Midbrain (tissue), 1 donor: ENCODE measurements at regions not wholly inside any gene's neighbourhood (a gene's known extent, or its start where the extent isn't known, plus 50 kb on each side); places are given as distances from the start of the nearest gene placed in this dataset.

Source experiments
- DNase-seq: peaks from one replicate; lab custom pipeline; 2025; lab: John Stamatoyannopoulos, UW

DNA sequence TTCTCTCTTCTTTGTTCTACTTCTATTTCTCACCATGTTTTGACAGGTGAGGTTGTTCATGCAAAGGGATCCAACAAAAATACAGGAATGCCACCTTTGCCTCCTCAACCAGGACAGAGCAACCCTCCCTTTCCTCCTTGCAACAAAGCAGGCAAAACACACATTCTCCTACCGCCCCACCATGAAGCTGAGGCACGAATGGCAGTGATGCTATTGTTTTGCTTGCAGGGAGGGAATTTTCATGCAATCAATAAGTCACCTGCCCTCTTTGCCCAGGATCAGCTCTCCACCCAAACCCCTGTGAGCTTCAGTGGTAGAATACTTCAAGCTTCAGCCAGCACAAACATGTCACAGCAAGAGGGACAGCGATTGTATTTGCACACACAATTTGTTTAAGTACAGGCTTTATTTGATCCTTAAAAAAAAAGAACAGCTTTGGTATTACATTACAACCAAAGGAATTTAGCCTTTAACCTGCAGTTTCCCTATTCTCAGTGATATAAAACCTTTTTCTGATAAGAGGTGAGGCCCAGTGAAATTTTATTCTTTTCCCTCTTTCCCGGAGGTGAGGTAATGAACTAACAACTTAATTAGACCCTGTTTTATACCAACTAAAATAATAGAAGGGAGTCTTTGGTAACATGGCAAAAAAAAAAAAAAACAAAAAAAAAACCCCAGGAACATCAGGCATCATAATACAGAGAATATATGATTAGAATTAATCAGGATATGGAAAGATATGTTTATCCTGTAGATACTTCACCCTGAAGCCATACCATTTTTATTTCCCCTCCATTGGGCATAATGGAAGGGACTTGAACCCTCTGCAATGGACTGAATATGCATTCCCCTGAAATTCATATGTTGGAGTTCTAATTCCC, 87.0 kb upstream of the EEA1 start:
- DNase-seq = no peak

DNA sequence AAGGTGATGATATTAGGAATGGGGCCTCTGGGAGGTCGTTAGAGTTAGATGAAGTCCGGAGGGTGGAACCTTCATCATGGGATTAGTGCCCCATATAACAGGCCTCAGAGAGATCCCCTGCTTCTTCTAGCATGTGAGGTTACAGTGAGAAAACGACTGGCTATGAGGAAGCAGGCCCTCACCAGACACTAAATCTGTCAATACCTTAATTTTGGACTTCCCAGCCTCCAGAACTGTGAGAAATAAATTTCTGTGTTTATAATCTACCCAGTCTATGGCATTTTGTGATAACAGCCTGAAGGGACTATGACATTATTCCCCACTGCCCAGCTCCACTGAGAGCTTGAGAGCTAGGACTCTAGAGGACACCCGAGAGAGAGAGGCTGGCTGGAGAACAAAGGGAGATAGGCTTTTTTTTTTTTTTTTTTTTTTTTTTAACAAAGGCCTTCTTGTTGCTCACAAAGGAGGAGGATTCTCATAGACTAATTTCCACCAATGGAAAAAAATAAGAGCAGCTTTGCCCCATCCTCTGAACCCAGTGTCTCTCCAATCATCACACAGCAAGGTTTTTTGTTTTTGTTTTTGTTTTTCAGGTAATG, 87.8 kb upstream of the EEA1 start:
- DNase-seq = peak; percentile 52

DNA sequence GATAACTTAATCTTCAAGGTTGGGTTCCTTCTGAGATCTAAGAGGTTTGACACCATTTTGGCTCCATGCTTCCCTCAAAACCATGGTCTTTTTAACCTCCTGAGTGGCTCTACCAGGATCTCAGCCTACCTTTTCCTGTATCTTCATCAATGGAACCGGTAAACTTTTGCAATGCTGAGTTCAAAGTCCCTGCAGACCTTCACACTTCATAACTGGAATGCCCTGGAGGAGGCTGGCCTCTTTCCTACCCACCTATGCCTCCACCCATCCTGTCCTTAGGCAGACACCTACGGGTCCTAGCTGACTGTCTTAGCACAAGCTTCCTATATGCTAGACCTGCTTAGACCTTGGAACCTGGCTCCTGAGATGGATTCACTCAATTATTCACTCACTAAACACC, 89.5 kb upstream of the EEA1 start:
- DNase-seq = no peak

DNA sequence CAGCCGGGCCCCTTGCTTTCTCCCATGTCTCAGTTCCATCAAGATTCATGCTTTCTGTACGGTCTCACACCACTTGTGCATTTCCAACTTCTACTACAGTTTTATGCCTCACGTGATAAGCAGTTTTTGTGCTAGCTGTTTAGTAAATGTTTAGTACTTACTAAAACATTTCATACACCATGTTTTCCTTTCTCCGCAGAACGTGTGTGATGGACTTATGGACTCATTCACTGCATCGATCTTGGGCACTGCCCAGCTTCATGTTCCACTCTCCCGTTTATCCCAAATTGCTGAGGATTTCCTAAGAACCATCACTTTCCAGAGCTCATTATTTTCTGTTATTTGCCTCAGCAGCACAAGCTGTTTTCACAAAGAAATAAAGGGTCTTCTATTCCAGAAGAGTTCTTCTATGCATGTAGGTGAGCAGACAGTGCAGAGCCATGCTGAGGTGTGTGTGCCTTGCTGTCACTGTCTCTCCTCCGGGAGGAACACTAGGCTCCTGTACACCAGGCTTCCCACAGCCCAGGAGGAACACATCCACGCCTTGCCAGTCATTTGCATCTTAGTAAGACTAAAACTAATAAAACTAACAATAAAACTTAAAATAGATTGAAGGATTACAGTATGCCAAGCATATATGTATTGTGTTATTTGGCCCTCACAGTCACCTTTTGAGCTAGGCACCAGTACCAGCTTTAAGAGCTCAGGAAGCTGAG, 90.3 kb upstream of the EEA1 start:
- DNase-seq = no peak

DNA sequence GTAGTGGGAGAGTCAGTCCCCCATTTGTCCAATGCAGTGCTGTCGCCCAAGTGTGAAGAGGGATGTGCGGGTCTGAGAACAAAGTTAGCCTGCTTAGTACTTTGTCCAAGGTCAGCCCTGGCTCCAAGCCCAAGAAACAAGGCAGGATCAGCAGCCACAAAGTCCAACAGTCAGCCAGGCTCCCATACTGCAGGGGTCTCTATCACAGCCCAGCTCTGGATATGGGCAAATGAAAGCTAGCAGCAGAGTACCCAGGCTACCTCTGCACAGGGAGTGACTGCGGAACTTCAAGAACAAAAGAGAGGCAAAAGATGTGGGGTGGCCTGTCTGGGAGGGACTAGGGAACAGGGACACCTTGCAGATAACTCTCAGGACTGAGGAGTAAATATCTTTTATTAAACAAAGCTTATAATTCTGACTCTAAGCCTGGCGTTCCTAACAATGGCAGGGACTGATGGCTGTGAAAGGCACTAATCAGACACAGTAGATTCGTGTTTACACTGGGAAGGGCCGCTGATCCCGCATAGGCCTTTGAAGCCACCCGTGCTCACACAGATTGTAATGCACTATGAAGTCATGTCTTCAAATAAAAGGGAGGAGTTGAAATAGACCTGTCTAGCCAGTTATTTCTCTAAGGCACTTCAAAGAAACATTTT, 91.0 kb upstream of the EEA1 start:
- no peak for DNase-seq

DNA sequence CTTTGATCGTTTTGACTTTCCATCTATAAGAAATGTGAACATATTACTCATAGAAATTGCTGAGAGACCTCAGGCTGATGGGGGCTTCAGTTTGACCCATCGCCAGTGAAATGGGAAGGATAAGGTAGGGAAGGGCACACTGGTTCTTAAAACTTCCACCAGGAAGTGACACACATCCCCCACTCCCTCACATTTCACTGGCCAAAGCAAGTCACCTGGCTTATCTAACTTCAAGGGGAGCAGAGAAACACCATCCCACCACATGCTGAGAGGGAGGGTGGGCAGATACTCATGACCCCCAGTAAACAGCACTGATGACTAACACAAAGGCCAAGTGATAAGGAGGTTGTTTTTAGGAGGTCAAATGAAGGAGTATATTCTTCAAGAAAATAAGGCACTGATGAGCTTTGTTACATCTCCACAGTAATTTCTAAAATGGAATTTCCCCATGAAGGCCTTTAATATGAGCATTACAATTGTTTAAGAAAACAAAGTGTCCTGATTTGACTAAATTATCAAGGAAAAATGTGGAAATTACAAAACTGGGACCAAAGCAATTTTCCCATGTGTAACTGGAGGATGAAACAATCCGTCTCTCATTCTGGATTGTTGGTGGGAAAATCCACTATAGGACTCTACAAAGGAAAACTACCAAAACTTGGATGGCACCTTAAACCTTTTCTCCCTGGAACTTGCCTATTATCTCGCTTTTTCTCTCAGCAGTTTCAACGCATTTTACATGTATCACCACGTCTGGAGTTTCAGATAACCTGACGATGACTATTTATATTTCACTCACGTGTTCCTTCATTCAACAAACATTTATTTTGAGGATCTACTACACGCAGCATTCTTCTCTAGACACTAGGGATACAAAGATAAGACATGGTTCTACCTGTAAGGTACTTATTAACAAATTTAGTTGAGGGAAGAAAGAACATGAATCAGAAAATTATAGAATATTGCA, 91.8 kb upstream of the EEA1 start:
- no peak for DNase-seq

DNA sequence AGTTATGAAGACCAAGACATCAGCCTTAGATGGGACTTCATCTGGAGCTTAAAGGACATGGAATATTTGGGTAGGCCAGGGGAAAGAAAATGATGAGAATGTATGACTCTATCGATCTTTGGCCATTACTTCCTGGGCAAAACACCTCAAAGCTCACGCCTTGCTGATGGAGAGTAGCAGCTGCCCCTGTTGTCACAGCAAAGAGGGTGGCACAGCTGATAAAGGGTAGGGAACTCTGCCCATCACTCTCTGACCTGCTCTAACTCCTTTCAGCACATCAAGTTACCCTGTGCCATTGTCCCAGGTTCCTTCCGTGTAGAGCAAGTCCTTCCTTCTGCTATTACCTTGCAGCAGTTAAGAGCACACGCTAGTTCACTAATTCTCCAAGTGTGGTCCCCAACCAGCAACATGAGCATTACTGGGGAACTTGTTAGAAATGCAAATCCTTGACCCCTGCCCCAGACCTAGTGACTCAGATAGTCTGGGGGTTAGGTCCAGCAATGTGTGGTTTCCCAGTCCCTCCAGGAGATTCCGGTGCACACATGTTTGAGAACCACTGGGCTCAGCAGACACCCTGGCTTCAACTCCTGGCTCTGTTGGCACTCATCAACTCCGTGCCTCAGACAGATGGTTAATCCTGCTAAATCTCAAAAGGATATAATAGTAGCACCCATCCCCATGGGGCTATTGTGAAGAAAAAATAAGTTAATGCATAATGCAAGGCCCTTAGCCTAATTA, 93.7 kb upstream of the EEA1 start:
- no peak for DNase-seq

DNA sequence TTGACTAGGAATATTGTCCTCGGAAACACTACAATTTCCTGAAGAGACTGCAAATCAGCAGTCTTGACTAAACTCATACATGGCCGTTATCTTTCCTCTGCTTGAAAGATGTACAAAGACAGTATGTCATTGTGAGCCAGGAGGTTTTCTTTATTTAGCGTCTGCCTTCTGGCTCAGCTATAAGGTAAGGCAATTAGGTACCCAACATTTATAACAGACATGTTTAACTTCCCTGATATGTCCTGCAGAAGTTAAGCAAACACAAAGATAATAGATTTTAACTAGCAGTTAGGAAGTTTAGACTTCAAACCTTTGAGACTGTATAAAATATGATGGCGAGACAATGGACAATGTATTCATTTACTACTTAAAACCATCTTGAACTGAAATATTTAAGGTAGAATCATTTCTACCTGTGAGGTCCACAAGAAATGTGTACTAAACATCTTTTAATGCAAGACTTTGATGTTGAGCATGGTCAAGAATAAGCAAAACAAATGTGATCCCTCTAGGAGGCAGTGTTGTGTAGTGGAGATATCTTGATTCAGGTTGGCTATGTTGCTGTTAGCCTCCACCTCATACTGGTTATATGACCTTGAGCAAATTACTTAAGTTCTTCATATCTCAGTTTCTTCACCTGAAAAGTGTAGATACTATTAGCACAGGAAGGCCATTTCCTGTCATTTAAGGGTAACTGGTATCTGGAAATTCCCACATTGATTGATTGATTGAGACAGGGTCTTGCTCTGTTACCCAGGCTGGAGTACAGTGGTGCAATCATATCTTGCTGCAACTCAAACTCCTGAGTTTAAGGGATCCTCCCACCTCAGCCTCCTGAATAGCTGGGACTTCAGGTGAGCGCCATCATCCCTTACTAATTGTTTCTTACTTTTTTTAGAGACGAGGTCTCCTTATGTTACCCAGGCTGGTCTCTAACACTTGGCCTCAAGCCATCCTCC, 96.3 kb upstream of the EEA1 start:
- no peak for DNase-seq

DNA sequence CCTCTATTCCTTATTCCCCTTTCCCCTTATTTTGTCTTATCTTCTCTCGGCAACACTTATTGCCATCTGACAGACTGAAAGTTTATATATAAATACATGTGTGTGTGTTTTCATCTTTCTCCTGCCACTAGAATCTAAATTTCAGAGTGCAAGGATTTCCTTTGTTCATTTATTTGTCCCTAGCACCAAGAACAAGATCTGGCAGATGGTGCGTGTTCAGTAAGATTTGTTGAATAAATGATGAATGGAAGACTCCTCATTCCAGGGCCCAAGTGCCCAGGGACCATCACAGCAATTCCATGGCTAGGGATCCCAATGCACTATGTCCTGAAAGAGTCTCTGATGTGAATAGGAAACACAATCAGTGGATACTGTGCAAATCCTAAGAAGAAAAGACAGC, 97.9 kb upstream of the EEA1 start:
- no peak for DNase-seq

DNA sequence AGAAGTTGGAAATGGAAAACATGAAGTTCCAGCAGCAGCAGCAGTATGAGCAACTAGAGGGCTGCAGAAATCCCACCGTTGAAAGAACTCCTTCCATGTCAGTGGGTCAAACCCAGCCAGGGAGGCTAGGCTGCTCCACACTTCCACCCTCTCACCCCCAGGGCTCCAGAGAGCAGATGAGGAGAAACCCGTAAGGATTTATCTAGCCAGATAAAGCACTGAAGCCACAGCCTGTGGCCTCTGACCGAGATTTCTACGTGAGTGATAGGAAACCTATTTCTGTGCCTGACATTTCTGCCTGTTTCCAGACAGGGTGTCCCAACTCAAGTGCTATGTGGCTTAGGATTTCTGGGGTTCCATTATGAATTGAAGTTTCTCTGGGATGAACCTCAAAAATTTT, 100.0 kb upstream of the EEA1 start:
- no peak for DNase-seq

DNA sequence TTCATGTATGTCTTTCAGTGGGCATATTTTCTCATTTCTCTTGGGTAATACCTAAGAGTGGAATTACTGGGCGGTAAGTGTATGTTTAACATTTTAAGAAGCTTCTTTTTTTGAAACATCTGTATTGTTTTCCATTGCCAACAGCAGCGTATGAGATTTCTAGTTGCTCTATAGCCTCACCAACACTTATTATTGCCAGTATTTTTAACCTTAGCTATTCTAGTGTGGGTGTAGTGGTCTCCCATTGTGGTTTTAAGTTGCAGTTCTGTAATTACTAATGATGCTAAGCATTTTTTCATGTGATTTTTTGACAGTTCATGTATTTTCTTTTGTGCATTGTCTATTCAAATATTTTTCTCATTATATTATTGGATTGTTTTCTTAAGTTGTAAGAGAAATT, 101.9 kb upstream of the EEA1 start:
- DNase-seq = no peak

DNA sequence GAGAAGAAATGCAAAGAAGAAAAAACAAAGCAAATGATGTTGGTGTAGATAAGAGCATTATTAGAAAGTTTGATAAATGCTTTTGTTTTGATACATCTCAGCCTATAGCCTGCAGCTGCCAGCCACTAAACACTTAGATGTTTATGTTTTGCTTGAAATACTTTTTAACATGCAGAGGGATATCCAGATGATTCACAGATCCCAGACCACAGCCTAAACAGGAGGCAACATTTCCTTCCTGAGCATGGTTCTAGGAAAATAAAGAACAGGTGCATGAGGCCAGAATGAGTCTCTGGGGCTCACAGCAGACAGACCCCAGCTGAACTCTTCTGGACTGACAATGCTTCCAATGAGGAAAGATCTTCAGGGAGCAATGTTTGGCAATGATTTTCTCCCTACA, 103.7 kb upstream of the EEA1 start:
- DNase-seq = no peak

DNA sequence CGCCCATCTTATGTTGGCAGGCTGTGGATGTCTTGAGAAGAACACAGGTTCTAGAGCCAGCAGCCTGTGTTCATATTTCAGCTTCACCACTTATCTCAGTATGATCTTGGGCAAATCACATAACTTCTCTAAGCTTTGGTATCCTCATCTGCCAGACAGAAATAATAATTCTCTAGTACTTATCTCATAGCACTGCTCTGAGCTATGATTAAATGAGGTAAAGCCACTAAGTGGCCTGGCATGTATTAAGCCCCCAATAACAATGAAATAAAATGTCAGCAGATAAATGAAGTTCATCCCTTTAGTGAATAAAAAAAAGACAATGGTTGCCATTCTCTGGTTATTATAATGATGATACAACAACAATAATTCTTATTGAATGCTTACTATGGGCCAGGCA, 104.9 kb upstream of the EEA1 start:
- DNase-seq = no peak

DNA sequence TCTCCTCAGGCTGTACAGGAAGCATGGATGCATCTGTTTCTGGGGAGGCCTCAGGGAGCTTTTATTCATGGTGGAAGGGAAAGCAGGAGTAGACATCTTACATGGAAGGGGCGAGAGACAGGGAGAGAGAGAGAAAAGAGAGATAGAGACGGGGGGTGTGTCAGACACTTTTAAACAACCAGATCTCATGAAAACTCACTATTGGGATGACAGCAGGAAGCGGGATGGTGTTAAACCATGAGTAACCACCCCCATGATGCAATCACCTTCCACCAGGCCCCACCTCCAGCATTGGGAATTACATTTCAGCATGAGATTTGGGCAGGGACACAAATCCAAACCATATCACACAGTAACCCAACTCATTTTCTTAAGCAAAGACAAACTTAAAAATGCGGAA, 110.0 kb upstream of the EEA1 start:
- no peak for DNase-seq

DNA sequence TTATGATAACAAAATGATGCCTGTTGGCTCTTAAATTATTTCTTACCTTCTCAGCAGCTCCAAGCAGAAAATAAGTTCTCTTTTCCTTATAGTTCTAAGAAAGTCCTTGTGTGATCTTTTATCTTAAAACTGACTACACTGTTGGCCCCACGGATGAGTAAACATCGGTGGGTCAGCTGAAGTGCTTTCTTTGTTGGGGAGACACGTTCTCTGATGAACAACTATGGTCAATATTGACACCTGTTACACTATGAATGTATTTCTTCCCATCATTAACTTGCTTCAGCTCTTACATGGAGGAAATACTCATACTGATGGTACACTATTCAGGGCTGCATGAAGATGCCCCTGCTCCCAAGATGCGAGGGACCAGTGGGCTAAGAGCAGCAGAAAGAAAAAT, 110.8 kb upstream of the EEA1 start:
- no peak for DNase-seq

DNA sequence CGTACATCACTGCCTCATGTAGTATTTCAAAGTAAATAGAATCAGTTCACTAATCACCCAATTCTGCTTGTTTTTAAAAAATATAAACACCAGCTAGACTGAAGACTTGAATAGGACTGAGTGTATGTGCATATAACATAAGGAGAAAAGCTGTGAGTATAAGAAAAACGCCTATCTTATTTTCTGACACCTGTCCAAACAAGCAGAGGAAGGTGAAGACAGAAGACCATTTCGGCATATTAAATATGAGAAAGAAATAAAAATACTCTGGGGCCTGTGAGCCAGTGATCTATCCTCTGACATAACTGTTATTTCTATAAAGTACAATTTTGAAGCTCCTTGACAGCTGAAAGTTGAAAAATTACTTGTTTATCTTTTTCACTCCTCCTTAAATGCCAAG, 111.3 kb upstream of the EEA1 start:
- DNase-seq = no peak

DNA sequence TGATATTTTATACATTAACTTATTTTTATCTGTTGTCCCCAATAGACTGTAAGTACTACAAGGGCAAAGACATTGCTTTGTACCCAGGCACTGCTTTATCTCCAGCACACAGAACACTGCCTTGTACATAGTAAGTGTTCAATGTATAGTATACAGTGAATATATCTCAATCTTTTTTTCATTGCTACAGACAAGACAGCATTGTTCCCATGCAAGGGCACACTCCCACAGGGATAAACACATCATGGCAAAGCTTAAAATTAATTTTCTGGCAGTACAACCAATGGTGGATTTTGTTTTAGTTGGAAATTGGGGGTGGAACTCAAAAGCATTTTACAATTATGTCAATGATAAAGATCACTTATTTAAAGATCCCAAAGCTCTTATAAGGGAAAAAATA, 112.3 kb upstream of the EEA1 start:
- no peak for DNase-seq

DNA sequence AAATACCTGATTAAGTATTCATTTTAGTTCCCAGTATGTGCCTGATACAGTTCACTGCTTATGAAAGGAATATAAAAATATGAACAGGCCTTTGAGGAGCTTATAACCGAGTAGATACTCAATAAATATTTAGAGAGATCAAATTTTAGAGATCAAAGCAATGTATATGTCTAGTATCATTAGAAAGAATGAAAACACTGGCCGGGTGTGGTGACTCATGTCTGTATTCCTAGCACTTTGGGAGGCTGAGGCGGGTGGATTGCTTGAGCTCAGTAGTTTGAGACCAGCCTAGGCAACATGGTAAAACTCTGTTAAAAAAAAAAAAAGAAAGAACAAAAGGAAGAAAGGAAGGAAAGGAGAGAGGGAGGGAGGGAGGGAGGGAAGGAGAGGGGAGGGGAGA, 113.2 kb upstream of the EEA1 start:
- DNase-seq = no peak

DNA sequence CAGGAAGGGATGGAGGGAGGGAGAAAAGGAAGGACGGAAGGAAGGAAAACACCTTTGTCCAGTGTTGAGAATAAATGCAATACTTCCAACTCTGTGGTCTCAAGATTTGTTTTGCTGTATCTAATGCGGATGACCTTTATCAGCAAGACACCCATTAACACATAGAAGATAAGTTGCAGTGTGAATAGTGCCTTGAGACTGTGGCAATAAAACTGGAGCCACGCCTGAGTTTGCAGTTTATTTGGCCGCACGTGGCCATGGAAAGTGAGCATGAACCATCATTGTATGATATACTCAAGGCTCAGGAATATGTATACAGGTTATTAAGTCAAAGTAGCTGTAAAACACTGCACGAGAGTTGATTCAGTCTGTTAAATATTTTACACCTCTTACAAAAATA, 113.6 kb upstream of the EEA1 start:
- DNase-seq = no peak
